GM18511 (cell line): ENCODE measurements at regions not wholly inside any gene's neighbourhood (a gene's known extent, or its start where the extent isn't known, plus 50 kb on each side); places are given as distances from the start of the nearest gene placed in this dataset.

Source experiments
- ATAC-seq: cut with Tn5 transposase; IDR thresholded peaks from one replicate; pipeline ENCODE4 v1.9.1; 2021; ENCODE audit warnings: mild to moderate bottlenecking, moderate library complexity; ENCODE audit not compliant: unreplicated experiment

DNA sequence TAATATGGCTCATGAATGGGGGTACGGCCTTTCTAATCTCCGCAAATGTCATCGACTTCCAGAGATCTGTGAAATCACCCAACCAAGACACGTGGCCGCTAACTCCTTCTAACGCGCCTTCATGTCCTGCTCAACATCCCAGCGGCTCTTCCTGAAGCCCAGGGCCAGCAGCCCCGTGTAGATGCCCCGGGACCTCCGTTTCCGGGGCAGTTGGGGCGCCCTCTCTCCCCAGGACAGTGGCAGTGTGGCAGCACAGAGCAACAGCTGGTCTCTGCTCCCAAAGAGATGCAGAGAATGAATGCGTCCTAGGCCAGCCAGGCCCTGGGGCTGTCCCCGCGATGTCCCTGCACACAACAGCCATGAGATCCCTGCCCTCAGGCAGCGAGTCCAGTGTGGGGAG is 153.5 kb downstream of the RBFOX3 start:
- no peak for ATAC-seq

- no peak for ATAC-seq
Observed at GRCh38 chr17:79455636-79456035, 155.2 kb downstream of the RBFOX3 start.

GRCh38 chr17:79454826-79455225 is 156.0 kb downstream of the RBFOX3 start:
- no peak for ATAC-seq

DNA sequence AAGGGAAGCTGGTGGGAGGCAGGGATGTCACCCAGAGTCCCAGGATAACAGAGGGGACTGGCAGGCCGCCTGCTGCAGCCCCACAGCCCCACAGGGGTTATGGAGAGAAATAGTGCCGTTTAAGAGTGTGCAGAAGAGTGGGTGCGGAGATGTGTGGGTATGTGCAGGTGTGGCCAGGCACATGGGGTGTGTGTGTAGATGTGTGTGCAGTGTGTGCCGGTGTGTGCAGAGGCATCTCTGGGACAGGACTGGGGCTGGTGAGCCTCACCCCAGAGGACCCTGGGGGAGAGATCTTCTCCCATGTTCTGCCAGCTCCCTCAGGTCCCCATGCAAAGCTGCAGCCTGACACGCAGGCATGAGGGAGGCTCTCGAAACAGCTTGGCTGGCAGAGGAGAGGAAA is 157.4 kb downstream of the RBFOX3 start:
- ATAC-seq, result no peak

GRCh38 chr17:79452706-79453105 is 158.1 kb downstream of the RBFOX3 start:
- ATAC-seq, result no peak

GRCh38 chr17:79451167-79451566 is 159.7 kb downstream of the RBFOX3 start:
- no peak for ATAC-seq

- no peak for ATAC-seq
Observed at GRCh38 chr17:79446399-79447009, 164.3 kb downstream of the RBFOX3 start.

GRCh38 chr17:79444198-79444597 is 166.7 kb downstream of the RBFOX3 start:
- no peak for ATAC-seq

GRCh38 chr17:79443026-79443425 is 167.8 kb downstream of the RBFOX3 start:
- ATAC-seq, result no peak

- ATAC-seq, result no peak
Observed at GRCh38 chr17:79441356-79442160, 169.3 kb downstream of the RBFOX3 start.

DNA sequence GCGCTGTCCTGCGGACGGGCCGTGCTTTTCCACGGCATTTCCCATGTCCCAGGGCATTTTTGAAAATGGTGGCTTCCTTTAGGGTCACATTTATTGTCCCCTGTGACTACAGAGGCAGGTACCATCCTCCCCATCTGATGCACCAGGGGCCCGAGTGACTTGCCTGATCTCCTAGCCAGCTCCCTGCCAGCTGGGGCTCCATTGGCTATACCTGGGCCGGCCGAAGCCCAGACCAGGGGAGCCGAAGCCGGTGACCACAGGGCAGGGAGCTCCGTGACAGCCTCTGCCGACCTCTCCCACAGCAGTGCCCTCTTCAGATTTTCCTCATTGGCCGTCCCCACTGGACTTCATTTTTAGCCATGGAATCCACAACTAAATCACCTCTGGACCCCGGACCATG is 170.6 kb downstream of the RBFOX3 start:
- ATAC-seq, result no peak

DNA sequence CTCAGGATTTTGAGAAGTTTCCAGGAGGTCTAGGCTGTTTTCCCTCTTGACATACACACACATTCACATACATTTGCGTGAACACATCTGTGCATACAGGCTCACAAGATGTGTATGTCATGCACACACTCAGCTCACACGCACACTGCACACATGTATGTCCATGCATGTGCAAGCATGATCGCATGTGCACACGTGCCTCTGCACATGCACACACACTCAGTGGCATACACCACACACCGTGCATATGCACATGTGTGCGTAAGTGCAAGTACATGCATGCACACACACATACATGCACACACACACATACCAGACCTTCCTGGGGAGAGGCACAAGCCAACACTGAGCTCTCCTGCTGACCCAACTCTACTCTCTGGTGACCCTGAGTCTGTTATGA is 171.4 kb downstream of the RBFOX3 start:
- no peak for ATAC-seq

DNA sequence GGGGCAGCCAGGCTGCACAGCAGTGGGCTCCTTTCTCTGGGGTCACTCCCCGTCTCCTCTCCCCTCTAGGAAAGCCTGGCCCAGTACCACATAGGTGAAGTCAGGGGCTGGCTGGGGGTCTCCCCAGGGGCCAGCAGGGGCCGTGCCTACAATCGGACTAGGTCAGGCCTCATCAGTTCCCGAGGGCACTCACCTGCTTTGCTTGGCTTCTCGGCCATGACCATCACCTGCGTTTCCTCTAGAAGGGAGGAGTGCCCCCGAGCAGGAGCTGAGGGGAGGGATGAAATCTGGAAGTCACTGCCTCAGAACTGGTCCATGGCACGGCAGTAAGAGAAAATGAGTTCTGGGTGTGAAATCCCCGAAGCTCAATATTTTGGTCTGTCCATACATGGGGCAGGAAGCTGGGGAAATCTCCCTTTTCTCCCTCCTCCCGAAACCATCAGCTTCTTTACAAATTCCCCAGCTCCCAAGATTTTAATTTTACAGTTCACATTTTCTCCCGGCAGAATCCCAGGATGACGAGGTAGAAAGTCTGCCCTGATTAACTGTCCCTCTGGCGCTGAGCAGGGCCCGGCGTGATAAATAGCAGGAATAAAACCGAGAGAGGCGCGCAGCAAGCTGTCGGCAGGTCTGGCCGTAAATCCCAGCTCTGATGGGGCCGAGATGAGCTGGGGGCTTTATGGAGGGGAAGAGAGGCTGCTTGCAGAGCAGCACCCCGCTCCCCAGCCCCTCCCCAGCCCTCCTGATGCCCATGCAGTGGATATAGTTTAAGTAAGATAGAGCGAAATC is 172.1 kb downstream of the RBFOX3 start:
- no peak for ATAC-seq

- ATAC-seq, result no peak
Observed at GRCh38 chr17:79438058-79438457, 172.8 kb downstream of the RBFOX3 start.

GRCh38 chr17:79437081-79437480 is 173.8 kb downstream of the RBFOX3 start:
- no peak for ATAC-seq

DNA sequence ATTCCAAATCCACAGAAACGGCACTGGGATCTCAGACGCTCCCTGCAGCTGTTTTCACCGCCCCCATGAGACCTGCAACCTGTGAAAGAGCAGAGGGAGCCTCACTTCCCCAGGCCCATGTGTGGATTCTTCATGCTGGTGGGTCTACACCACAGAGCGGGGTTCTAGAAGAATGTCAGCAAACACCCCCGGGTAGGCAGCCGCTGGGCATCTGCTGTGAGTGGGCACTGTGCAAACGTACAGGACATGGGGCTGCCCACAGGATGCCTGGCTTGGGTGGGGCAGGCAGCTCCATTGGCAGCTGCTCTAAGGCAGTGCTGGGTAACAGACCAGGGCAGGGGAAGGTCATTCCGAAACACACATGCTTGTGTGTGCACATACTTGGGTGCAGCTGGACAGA is 174.9 kb downstream of the RBFOX3 start:
- ATAC-seq, result no peak

- no peak for ATAC-seq
Observed at GRCh38 chr17:79435296-79435695, 175.6 kb downstream of the RBFOX3 start.

DNA sequence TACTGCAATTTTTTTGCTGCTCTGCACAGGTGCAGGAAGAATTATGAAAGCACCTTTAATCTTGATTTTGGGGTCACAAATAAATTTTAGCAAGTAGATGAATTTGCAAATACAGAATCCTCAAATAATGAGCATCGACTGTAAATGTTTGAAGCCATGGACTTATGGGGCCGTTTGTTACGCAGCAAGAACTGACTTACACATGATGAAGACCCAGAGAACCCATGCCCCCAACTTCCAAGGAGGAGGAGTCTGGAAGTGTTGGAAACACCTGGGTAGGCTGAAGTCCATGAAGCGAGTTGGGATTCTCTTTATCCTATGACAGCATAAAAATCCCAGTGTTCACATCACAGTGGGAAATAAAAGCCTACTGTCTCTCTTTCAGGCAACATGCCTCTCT is 176.6 kb downstream of the RBFOX3 start:
- ATAC-seq, result no peak

DNA sequence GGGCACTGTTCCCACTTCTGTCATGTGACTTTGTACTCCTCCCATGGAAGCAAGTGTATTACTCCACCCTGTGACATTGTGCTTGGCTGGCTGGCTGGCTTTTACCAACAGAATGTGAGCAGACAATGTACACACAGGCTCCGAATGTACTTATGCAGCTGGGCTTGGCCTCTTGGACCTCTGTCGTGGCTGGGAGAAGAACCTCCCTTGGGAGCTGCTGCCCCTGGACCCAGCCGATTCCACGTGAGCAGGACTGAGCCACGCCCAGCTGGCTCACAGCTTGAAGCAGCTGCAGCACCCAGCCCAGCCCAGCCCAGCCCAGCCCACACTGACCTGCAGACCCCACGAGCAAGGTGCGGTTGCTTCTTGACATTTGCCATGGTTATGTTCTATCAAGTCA is 177.5 kb downstream of the RBFOX3 start:
- ATAC-seq, result no peak

DNA sequence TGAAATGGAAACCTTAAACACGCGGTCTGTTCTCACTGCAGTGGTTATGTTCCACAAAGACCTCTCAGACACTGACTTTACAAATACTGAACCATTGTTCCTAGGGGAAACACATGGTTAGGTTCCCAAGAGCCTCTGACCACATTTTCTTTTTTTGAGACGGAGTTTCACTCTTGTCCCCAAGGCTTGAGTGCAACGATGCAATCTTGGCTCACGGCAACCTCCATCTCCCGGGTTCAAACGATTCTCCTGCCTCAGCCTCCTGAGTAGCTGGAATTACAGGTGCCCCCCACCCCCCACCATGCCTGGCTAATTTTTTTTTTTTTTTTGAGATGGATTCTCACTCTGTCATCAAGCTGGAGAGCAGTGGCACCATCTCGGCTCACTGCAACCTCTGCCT is 179.7 kb downstream of the RBFOX3 start:
- no peak for ATAC-seq

DNA sequence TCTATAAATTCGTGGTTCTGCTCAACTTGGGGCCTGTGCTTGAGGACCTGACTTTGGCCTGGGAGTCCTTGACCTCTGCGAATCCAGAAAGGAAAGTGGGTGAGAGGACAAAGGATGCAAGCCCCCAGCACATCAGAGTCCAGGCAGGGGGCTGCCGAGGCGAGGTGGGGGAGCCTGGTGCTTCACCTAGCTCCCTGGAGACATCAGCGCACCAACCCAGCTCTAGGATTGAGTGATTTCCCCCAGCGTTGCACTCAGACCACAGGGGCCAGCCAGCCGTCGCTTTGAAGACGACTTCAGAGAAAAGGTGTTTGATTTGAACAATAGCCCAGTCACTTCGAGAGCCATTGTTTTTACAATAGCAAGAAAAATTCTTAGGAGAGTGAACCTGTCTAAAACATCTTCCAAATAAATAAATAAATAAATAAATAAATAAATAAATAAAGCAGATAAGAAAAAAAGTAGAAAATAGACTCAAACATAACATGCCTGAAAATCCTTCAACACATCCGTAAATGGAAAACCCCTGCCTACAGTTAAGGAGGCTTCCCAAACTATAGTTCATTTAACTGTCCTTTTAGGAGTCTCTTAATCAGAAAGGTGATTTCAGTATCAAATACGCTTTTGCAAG is 180.9 kb downstream of the RBFOX3 start:
- ATAC-seq, result no peak
